Heart left ventricle (tissue), 16 donors: ENCODE measurements at regions not wholly inside any gene's neighbourhood (a gene's known extent, or its start where the extent isn't known, plus 50 kb on each side); places are given as distances from the start of the nearest gene placed in this dataset.

Source experiments
- ATAC-seq, 4 donors: fragments of 200-7000 bp; cut with Tn5 transposase; one replicate each; pipeline ENCODE4 v1.9.1; 2020 to 2022; ENCODE audit warnings: moderate library complexity in 4 of 4, mild to moderate bottlenecking in 3 of 4, moderate number of reproducible peaks in 1 of 4
- DNase-seq, 5 donors: peaks; one replicate each; pipeline ENCODE4 v3.0.0-alpha.2; 2020
- H3K27ac ChIP-seq, 12 donors: fragments of 200-600 bp; sonication (generic) in 4 of 12; one replicate each; pipeline versions ENCODE4 v1.5.0 to v1.8.0; 2016 to 2022; ENCODE audit warnings: mild to moderate bottlenecking in 2 of 12
- H3K27me3 ChIP-seq, 9 donors: fragments of 200-600 bp; sonication (generic) in 2 of 9; one replicate each; pipeline versions ENCODE4 v1.5.1 to v1.8.0; 2016 to 2022; ENCODE audit warnings: mild to moderate bottlenecking in 3 of 9
- H3K36me3 ChIP-seq, 9 donors: fragments of 200-600 bp; sonication (generic) in 2 of 9; one replicate each; pipeline versions ENCODE4 v1.5.0 to v1.8.0; 2018 to 2022; ENCODE audit warnings: mild to moderate bottlenecking in 2 of 9
- H3K4me1 ChIP-seq, 12 donors: fragments of 200-600 bp; sonication (generic) in 4 of 12; one replicate each; pipeline versions ENCODE4 v1.5.0 to v1.8.0; 2016 to 2022; ENCODE audit warnings: mild to moderate bottlenecking in 3 of 12
- H3K4me3 ChIP-seq, 12 donors: fragments of 200-600 bp; sonication (generic) in 4 of 12; one replicate each; pipeline versions ENCODE4 v1.5.0 to v1.8.0; 2017 to 2022; ENCODE audit warnings: mild to moderate bottlenecking in 9 of 12, moderate library complexity in 4 of 12
- H3K9me3 ChIP-seq, 12 donors: fragments of 200-600 bp; sonication (generic) in 4 of 12; one replicate each; pipeline versions ENCODE4 v1.5.0 to v1.8.0; 2016 to 2022; ENCODE audit warnings: mild to moderate bottlenecking in 1 of 12
- CTCF ChIP-seq, 12 donors: fragments of 200-600 bp; sonication (generic) in 4 of 12; IDR thresholded peaks; one replicate each; pipeline versions ENCODE4 v1.5.0 to v1.8.0; 2018 to 2022; ENCODE audit warnings: antibody characterized with exemption in 12 of 12, mild to moderate bottlenecking in 5 of 12
- POLR2A ChIP-seq, 2 donors: fragments of 450-650 bp; IDR thresholded peaks; one replicate each; pipeline ENCODE4 v1.6.1; 2017; ENCODE audit warnings: antibody characterized with exemption in 2 of 2, mild to moderate bottlenecking in 2 of 2, moderate library complexity in 2 of 2
- WGBS, 4 donors: extraction: QIAGEN DNeasy Blood & Tissue Kit in 2 of 4; methylation state at CpG; one replicate each; pipeline versions ENCODE4 v1.1.5 to v1.1.7; 2013 to 2018; 5-methylcytosine and 5-hydroxymethylcytosine counted together
- intact Hi-C, 10 donors: fragments of 100-400 bp; cut with DNase I; formaldehyde crosslinking; loops; one replicate each; pipeline versions ENCODE4 v1.11.1 to v1.14.2; 2022
- donor health status: ischemic (EF 13 %, LVEDD 7.1; RV severe dilation, severe dysfunction).
- donor health status: healthy with polysubstance abuse.
- donor health status: DM: no; HTN: yes; CAD: no.
- donor health status: DM: no; HTN: no; CAD: no.
- donor health status: ischemic (EF 25% LVEDD 6.9; RV normal size, moderate dysfunction).
- donor health status: ischemic (EF 25% LVEDD 5.7; RV mildly dilated, moderate dysfunction).
- donor health status: healthy.
- donor health status: DM: yes; HTN: yes; CAD: no.
- donor health status: ischemic (EF 35%, LVEDD 5.7; RV mildly dilated, moderate dysfunction).
- donor health status: nonischemic (EF 11% LVEDD 7.7; RV severe dilation, severe dysfunction).
- donor health status: DM: yes; HTN: yes; CAD: no.
- donor health status: PGD.
- donor health status: ischemic (EF 29% LVEDD 5.4; RV normal size, mild dysfunction).
- donor health status: nonischemic (EF 23%, LVEDD 6.1; RV moderate dilation, normal function).

GRCh38 chr5:56516441-56516840, 283.3 kb upstream of the ANKRD55 start:
- DNase-seq (no peak), ATAC-seq (no peak)
- Histone ChIP-seq H3K9me3 (no peaks in the 10 kb centered on the region), H3K27ac (peak overlapping the region in 3 of 12 donors; percentile 12 to 27 (median 15)), H3K4me3 (no peak overlapping the region), H3K27me3 (no peaks in the 10 kb centered on the region), H3K4me1 (peaks cover 0 to 48% (median 25%) of the 10 kb centered on the region in 12 donors), H3K36me3 (no peaks in the 10 kb centered on the region)
- WGBS, 4 donors, result 82 to 98% (median 93%) methylated on average over 5 of the region's 5 CpGs
- no peak for TF ChIP-seq POLR2A (IDR thresholded peaks at IDR 0.05)
- no peak for TF ChIP-seq CTCF (IDR thresholded peaks at IDR 0.05)
- intact Hi-C loops, result no loop called here

- H3K4me3 ChIP-seq, result no peak overlapping the region
- intact Hi-C loops, result no loop called here
- DNase-seq (no peak), ATAC-seq (no peak)
- no peaks in the 10 kb centered on the region for H3K27me3 ChIP-seq
- H3K4me1 ChIP-seq, result peaks cover 0 to 51% (median 26%) of the 10 kb centered on the region in 12 donors
- 57 to 71% (median 65%) methylated on average over 2 of the region's 2 CpGs for WGBS, 4 donors
- no peaks in the 10 kb centered on the region for H3K36me3 ChIP-seq
- no peaks in the 10 kb centered on the region for H3K9me3 ChIP-seq
- peak overlapping the region in 1 of 12 donors; percentile 12 for H3K27ac ChIP-seq
- TF ChIP-seq CTCF (IDR thresholded peaks at IDR 0.05) (no peak), POLR2A (IDR thresholded peaks at IDR 0.05) (no peak)
These were observed 282.9 kb upstream of the ANKRD55 start for GRCh38 chr5:56516035-56516434.

- no peak for ATAC-seq
- H3K27ac ChIP-seq, result no peak overlapping the region
- 75 to 83% (median 78%) methylated on average over 7 to 8 of the region's 8 CpGs for WGBS, 4 donors
- no peaks in the 10 kb centered on the region for H3K27me3 ChIP-seq
- intact Hi-C loops, result no loop called here
- TF ChIP-seq POLR2A (IDR thresholded peaks at IDR 0.05), result no peak
- TF ChIP-seq CTCF (IDR thresholded peaks at IDR 0.05), result no peak
- DNase-seq, result no peak
- no peak overlapping the region for H3K4me3 ChIP-seq
- H3K4me1 ChIP-seq, result peaks cover 0 to 51% (median 26%) of the 10 kb centered on the region in 12 donors
- no peaks in the 10 kb centered on the region for H3K36me3 ChIP-seq
- H3K9me3 ChIP-seq, result no peaks in the 10 kb centered on the region
These were observed 281.9 kb upstream of the ANKRD55 start for GRCh38 chr5:56515011-56515410.

GRCh38 chr5:56514245-56514644, 281.1 kb upstream of the ANKRD55 start:
- DNase-seq, result no peak
- ATAC-seq, result no peak
- intact Hi-C loops, result no loop called here
- no peaks in the 10 kb centered on the region for H3K36me3 ChIP-seq
- no peak overlapping the region for H3K4me3 ChIP-seq
- H3K4me1 ChIP-seq, result peaks cover 0 to 51% (median 26%) of the 10 kb centered on the region in 12 donors
- H3K9me3 ChIP-seq, result no peaks in the 10 kb centered on the region
- WGBS, 4 donors, result 69 to 76% (median 74%) methylated on average over 4 of the region's 4 CpGs
- H3K27ac ChIP-seq, result no peak overlapping the region
- H3K27me3 ChIP-seq, result no peaks in the 10 kb centered on the region
- TF ChIP-seq CTCF (IDR thresholded peaks at IDR 0.05) (no peak), POLR2A (IDR thresholded peaks at IDR 0.05) (no peak)
